ENCODE measurements at regions not wholly inside any gene's neighbourhood (a gene's known extent, or its start where the extent isn't known, plus 50 kb on each side); places are given as distances from the start of the nearest gene placed in this dataset.

- H3K9me3 ChIP-seq = no peaks in the 10 kb centered on the region
- H3K4me3 ChIP-seq = no peak overlapping the region
- TF ChIP-seq MAFK (IDR thresholded peaks at IDR 0.05; ENCODE audit: partially characterized antibody) (no peak), ZNF302 (CRISPR knock-in tag; IDR thresholded peaks at IDR 0.05) (no peak), BCL3 (IDR thresholded peaks at IDR 0.05) (no peak), CTCF (IDR thresholded peaks at IDR 0.05) (no peak), FOSB (CRISPR knock-in tag; IDR thresholded peaks at IDR 0.05) (no peak), KDM5A (IDR thresholded peaks at IDR 0.05) (no peak), CBX8 (IDR thresholded peaks at IDR 0.05) (no peak), MAZ (IDR thresholded peaks at IDR 0.05; ENCODE audit: borderline replicate concordance, low read depth, low read length) (no peak), TFCP2L1 (CRISPR knock-in tag; IDR thresholded peaks at IDR 0.05) (no peak), KDM1A (IDR thresholded peaks at IDR 0.05; ENCODE audit: low read depth) (no peak), PHF8 (IDR thresholded peaks at IDR 0.05; ENCODE audit: borderline replicate concordance, low read depth) (no peak)
- H3K27ac ChIP-seq = no peak overlapping the region
- WGBS (ENCODE audit: missing lambda C conversion rate) = 20% methylated on average over 1 of the region's 1 CpG
- FAIRE-seq = peak; percentile 61
- POLR2A ChIA-PET = no interaction called here
- no peak for DNase-seq (ENCODE audit: low read depth in 1 of 2, low spot score in 1 of 2)
- no peaks in the 10 kb centered on the region for H3K4me1 ChIP-seq
- CTCF ChIA-PET = no interaction called here
- no peak for ATAC-seq
- H3K4me2 ChIP-seq = no peak overlapping the region
Measured at GRCh38 chrX:142054094-142054493, 150.4 kb downstream of the MAGEC1 start.

- H3K4me3 ChIP-seq = no peak overlapping the region
- no peak overlapping the region for H3K4me2 ChIP-seq
- H3K27ac ChIP-seq = no peak overlapping the region
- no peak for DNase-seq (ENCODE audit: low read depth in 1 of 2, low spot score in 1 of 2)
- no peaks in the 10 kb centered on the region for H3K4me1 ChIP-seq
- peak; percentile 82 for FAIRE-seq
- POLR2A ChIA-PET = no interaction called here
- 70% methylated on average over 3 of the region's 3 CpGs for WGBS (ENCODE audit: missing lambda C conversion rate)
- TF ChIP-seq CBX8 (IDR thresholded peaks at IDR 0.05) (no peak), ZSCAN20 (CRISPR knock-in tag; IDR thresholded peaks at IDR 0.05) (no peak), ZC3H11A (IDR thresholded peaks at IDR 0.05) (no peak), SMC3 (IDR thresholded peaks at IDR 0.05) (no peak), CTCF (IDR thresholded peaks at IDR 0.05) (no peak), RAD21 (conservative IDR thresholded peaks at IDR 0.05 in 1 of 2, IDR thresholded peaks at IDR 0.05 in 1 of 2) (no peak), POLR2A (IDR thresholded peaks at IDR 0.05; ENCODE audit: low read length) (no peak), ELK1 (IDR thresholded peaks at IDR 0.05; ENCODE audit: low read depth, low read length) (no peak), GATA3 (IDR thresholded peaks at IDR 0.05; ENCODE audit: borderline replicate concordance) (no peak), CEBPB (IDR thresholded peaks at IDR 0.05) (no peak), EHF (CRISPR knock-in tag; IDR thresholded peaks at IDR 0.05) (no peak), TP53 (CRISPR knock-in tag; IDR thresholded peaks at IDR 0.05) (no peak), BCL3 (IDR thresholded peaks at IDR 0.05) (no peak), SREBF2 (IDR thresholded peaks at IDR 0.05) (no peak), JUN (IDR thresholded peaks at IDR 0.05) (no peak), HOXB13 (CRISPR knock-in tag; IDR thresholded peaks at IDR 0.05; ENCODE audit: low read depth) (no peak), PBX3 (IDR thresholded peaks at IDR 0.05) (no peak), MYC (IDR thresholded peaks at IDR 0.05; ENCODE audit: borderline replicate concordance, low read length) (no peak)
- no peaks in the 10 kb centered on the region for H3K9me3 ChIP-seq
- CTCF ChIA-PET = no interaction called here
- no peak for ATAC-seq
Measured at GRCh38 chrX:142052238-142052637, 148.5 kb downstream of the MAGEC1 start.

Data from A549 (cell line).